ENCODE measurements at regions not wholly inside any gene's neighbourhood (a gene's known extent, or its start where the extent isn't known, plus 50 kb on each side); places are given as distances from the start of the nearest gene placed in this dataset.

DNA sequence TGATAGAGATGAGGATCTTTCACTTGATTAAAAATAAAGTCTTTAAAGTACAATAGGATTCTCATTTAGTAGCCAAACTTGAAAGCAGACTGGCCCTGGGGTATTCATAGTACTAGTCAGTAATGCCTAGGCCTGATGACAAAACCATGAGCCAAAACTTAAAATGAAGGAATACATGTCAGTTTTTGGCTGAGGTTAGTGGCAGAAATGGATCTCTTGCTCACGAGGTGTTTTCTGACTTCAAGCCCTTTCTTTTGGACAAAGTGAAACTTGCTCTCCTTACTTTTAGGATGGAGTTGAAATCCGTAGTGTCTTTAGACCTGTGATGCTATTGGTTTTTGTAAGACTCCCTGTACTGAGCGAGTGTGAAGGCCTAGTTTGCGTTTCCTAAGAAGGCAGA lies 157.7 kb downstream of the CCNG2 start:
- no peak for TF ChIP-seq ZBTB17 (tag by site-specific recombination; IDR thresholded peaks at IDR 0.05)
- TF ChIP-seq ZIC2 (tag by site-specific recombination; IDR thresholded peaks at IDR 0.05): no peak
- TF ChIP-seq PATZ1 (tag by site-specific recombination; IDR thresholded peaks at IDR 0.05): no peak
- no peak for TF ChIP-seq YY1 (tag by site-specific recombination; IDR thresholded peaks at IDR 0.05)
